Activated T-helper 1 cell treated with Interleukin-2 at 50 U/mL for 16 hours (primary cell): ENCODE measurements at regions not wholly inside any gene's neighbourhood (a gene's known extent, or its start where the extent isn't known, plus 50 kb on each side); places are given as distances from the start of the nearest gene placed in this dataset.
"Not testable (repeated sequence)": the region's sequence is repeated elsewhere in the genome, so short reads cannot be mapped to it uniquely, and the experiment has no call there.

Experiments
- DNase-seq: peaks from one replicate; pipeline ENCODE4 v3.0.0-alpha.2; 2020; ENCODE audit warnings: low read depth

GRCh38 chr6:137969874-137970273, 102.8 kb downstream of the TNFAIP3 start:
- DNase-seq, result no peak

- DNase-seq, result no peak
These were observed 103.3 kb downstream of the TNFAIP3 start for GRCh38 chr6:137970368-137970767.

- DNase-seq, result no peak
These were observed 106.1 kb downstream of the TNFAIP3 start for GRCh38 chr6:137973201-137973600.

GRCh38 chr6:137975188-137975940, 108.3 kb downstream of the TNFAIP3 start:
- no peak for DNase-seq

GRCh38 chr6:137976430-137976829, 109.4 kb downstream of the TNFAIP3 start:
- DNase-seq, result no peak

- no peak for DNase-seq
These were observed 110.1 kb downstream of the TNFAIP3 start for GRCh38 chr6:137977206-137977605.

GRCh38 chr6:137977814-137978213, 110.8 kb downstream of the TNFAIP3 start:
- no peak for DNase-seq

- no peak for DNase-seq
These were observed 111.3 kb downstream of the TNFAIP3 start for GRCh38 chr6:137978252-137978896.

- not testable (repeated sequence) for DNase-seq
These were observed 112.2 kb downstream of the TNFAIP3 start for GRCh38 chr6:137979263-137979662.

GRCh38 chr6:137980777-137981176, 113.7 kb downstream of the TNFAIP3 start:
- DNase-seq, result no peak

GRCh38 chr6:137981758-137982157, 114.7 kb downstream of the TNFAIP3 start:
- no peak for DNase-seq

GRCh38 chr6:137982418-137983189, 115.5 kb downstream of the TNFAIP3 start:
- DNase-seq, result peak; percentile 1

GRCh38 chr6:137983269-137983668, 116.2 kb downstream of the TNFAIP3 start:
- no peak for DNase-seq

- DNase-seq, result no peak
These were observed 117.6 kb downstream of the PERP start for GRCh38 chr6:137989664-137990063.

- no peak for DNase-seq
These were observed 111.8 kb downstream of the PERP start for GRCh38 chr6:137995371-137995770.

- DNase-seq, result no peak
These were observed 108.7 kb downstream of the PERP start for GRCh38 chr6:137998461-137999019.

GRCh38 chr6:137999815-138000214, 107.4 kb downstream of the PERP start:
- no peak for DNase-seq

GRCh38 chr6:138000941-138001340, 106.3 kb downstream of the PERP start:
- DNase-seq, result no peak

GRCh38 chr6:138001750-138002349, 105.4 kb downstream of the PERP start:
- DNase-seq, result peak; percentile 35

GRCh38 chr6:138004430-138005287, 102.6 kb downstream of the PERP start:
- DNase-seq, result no peak

GRCh38 chr6:138005846-138006245, 101.4 kb downstream of the PERP start:
- no peak for DNase-seq
